ENCODE measurements at regions not wholly inside any gene's neighbourhood (a gene's known extent, or its start where the extent isn't known, plus 50 kb on each side); places are given as distances from the start of the nearest gene placed in this dataset.

GRCh38 chr11:92775003-92775676 lies 194.3 kb upstream of the MTNR1B start:
- ATAC-seq (no peak), DNase-seq (ENCODE audit: extremely low read depth in 1 of 4, low spot score in 3 of 4) (no peak)
- CTCF ChIA-PET (ENCODE audit: low intra/inter-chr PET ratio): no interaction called here

GRCh38 chr11:92776676-92777075 lies 192.8 kb upstream of the MTNR1B start:
- no peak for FAIRE-seq
- H3K27ac ChIP-seq (ENCODE audit: extremely low read depth, low read depth, low read length): no peak overlapping the region
- POLR2A ChIA-PET: no interaction called here
- no peaks in the 10 kb centered on the region for H3K9me3 ChIP-seq (replicated peaks; ENCODE audit: control insufficient read depth, insufficient read depth, low read depth, low read length)
- no peaks in the 10 kb centered on the region for H3K27me3 ChIP-seq (ENCODE audit: control insufficient read depth in 2 of 2, insufficient read depth in 2 of 2, low read length in 2 of 2)
- no peak overlapping the region for H3K4me3 ChIP-seq
- no peak for DNase-seq (ENCODE audit: extremely low read depth in 1 of 4, low spot score in 3 of 4)
- CTCF ChIA-PET (ENCODE audit: low intra/inter-chr PET ratio): no interaction called here
- TF ChIP-seq RBM34 (IDR thresholded peaks at IDR 0.05; ENCODE audit: borderline replicate concordance, insufficient read depth, low read length) (no peak), ZNF263 (CRISPR knock-in tag; IDR thresholded peaks at IDR 0.05; ENCODE audit: borderline replicate concordance) (no peak), ZNF592 (IDR thresholded peaks at IDR 0.05) (no peak)
- H4K20me1 ChIP-seq (replicated peaks; ENCODE audit: control insufficient read depth, insufficient read depth, low read length): no peaks in the 10 kb centered on the region
- H3K4me1 ChIP-seq (replicated peaks in 1 of 2; ENCODE audit: control insufficient read depth in 2 of 2, insufficient read depth in 2 of 2, low read length in 2 of 2): no peaks in the 10 kb centered on the region
- H3K9ac ChIP-seq (ENCODE audit: insufficient read depth in 1 of 2, low read depth in 2 of 2, low read length in 2 of 2): no peak overlapping the region
- no peak overlapping the region for H2AFZ ChIP-seq (ENCODE audit: low read depth, low read length)
- H3K9me1 ChIP-seq (ENCODE audit: control insufficient read depth, insufficient read depth, low read length): no peaks in the 10 kb centered on the region
- no peaks in the 10 kb centered on the region for H3K36me3 ChIP-seq (ENCODE audit: control insufficient read depth, insufficient read depth, low read length)
- ATAC-seq: no peak
- WGBS (ENCODE audit: insufficient coverage, low coverage, missing lambda C conversion rate): 0% methylated on average over 2 of the region's 2 CpGs
- H3K79me2 ChIP-seq (ENCODE audit: control insufficient read depth, insufficient read depth, low read length): no peaks in the 10 kb centered on the region
- in situ Hi-C loops (cut with MboI): no loop called here
- H3K4me2 ChIP-seq (ENCODE audit: insufficient read depth, low read length): no peak overlapping the region
- no TSS peak for BruUV-seq (replicated peaks)
- intact Hi-C loops (cut with micrococcal nuclease): no loop called here

More at GRCh38 chr11:92775003-92775676, 194.3 kb upstream of the MTNR1B start:
- Histone ChIP-seq H3K9me3 (replicated peaks; ENCODE audit: control insufficient read depth, insufficient read depth, low read depth, low read length) (no peaks in the 10 kb centered on the region), H3K9ac (ENCODE audit: insufficient read depth in 1 of 2, low read depth in 2 of 2, low read length in 2 of 2) (no peak overlapping the region), H3K27ac (ENCODE audit: extremely low read depth, low read depth, low read length) (no peak overlapping the region), H3K27me3 (ENCODE audit: control insufficient read depth in 2 of 2, insufficient read depth in 2 of 2, low read length in 2 of 2) (no peaks in the 10 kb centered on the region), H3K36me3 (ENCODE audit: control insufficient read depth, insufficient read depth, low read length) (no peaks in the 10 kb centered on the region), H3K9me1 (ENCODE audit: control insufficient read depth, insufficient read depth, low read length) (no peaks in the 10 kb centered on the region), H4K20me1 (replicated peaks; ENCODE audit: control insufficient read depth, insufficient read depth, low read length) (no peaks in the 10 kb centered on the region), H3K79me2 (ENCODE audit: control insufficient read depth, insufficient read depth, low read length) (no peaks in the 10 kb centered on the region), H3K4me1 (replicated peaks in 1 of 2; ENCODE audit: control insufficient read depth in 2 of 2, insufficient read depth in 2 of 2, low read length in 2 of 2) (no peaks in the 10 kb centered on the region), H3K4me2 (ENCODE audit: insufficient read depth, low read length) (no peak overlapping the region), H3K4me3 (no peak overlapping the region), H2AFZ (ENCODE audit: low read depth, low read length) (no peak overlapping the region)
- no peak for FAIRE-seq
- POLR2A ChIA-PET: interaction anchor here (0.6 kb wide), 1 partner anchor 771 kb away, joined by 3 read pairs; no protein-coding TSS in a partner anchor
- WGBS (ENCODE audit: insufficient coverage, low coverage, missing lambda C conversion rate): 4% methylated on average over 2 of the region's 2 CpGs
- BruUV-seq (replicated peaks): no TSS peak
- in situ Hi-C loops (cut with MboI): no loop called here
- no peak for TF ChIP-seq YBX1 (IDR thresholded peaks at IDR 0.05)
- TF ChIP-seq SPI1 (IDR thresholded peaks at IDR 0.05; ENCODE audit: borderline replicate concordance, low read depth, low read length): 0 out of 2 replicates have a peak, but pooled peaks have one; percentile 19
- intact Hi-C loops (cut with micrococcal nuclease): no loop called here

Measured in K562 (cell line).